ENCODE measurements at regions not wholly inside any gene's neighbourhood (a gene's known extent, or its start where the extent isn't known, plus 50 kb on each side); places are given as distances from the start of the nearest gene placed in this dataset.

GRCh38 chr1:10897981-10898728 lies 101.7 kb upstream of the CASZ1 start:
- no peaks in the 10 kb centered on the region for H3K36me3 Mint-ChIP-seq (ENCODE audit: low read depth)
- H3K27ac Mint-ChIP-seq: no peak overlapping the region
- no peak overlapping the region for H3K4me3 Mint-ChIP-seq
- no peak for ATAC-seq (replicated peaks)
- H3K27me3 Mint-ChIP-seq: peaks cover 6% of the 10 kb centered on the region
- H3K9me3 Mint-ChIP-seq: no peaks in the 10 kb centered on the region
- H3K4me1 Mint-ChIP-seq: no peaks in the 10 kb centered on the region

- Mint-ChIP-seq H3K9me3 (no peaks in the 10 kb centered on the region), H3K27ac (no peak overlapping the region), H3K4me1 (no peaks in the 10 kb centered on the region), H3K4me3 (no peak overlapping the region), H3K27me3 (peaks cover 6% of the 10 kb centered on the region), H3K36me3 (ENCODE audit: low read depth) (no peaks in the 10 kb centered on the region)
- ATAC-seq (replicated peaks): no peak
Measured at GRCh38 chr1:10898921-10899320, 102.5 kb upstream of the CASZ1 start.

GRCh38 chr1:10899490-10900250 lies 103.2 kb upstream of the CASZ1 start:
- Mint-ChIP-seq H3K36me3 (ENCODE audit: low read depth) (no peaks in the 10 kb centered on the region), H3K9me3 (no peaks in the 10 kb centered on the region)

GRCh38 chr1:10900251-10900651 lies 103.8 kb upstream of the CASZ1 start:
- Mint-ChIP-seq H3K36me3 (ENCODE audit: low read depth) (no peaks in the 10 kb centered on the region), H3K27me3 (peaks cover 6% of the 10 kb centered on the region), H3K9me3 (no peaks in the 10 kb centered on the region), H3K27ac (no peak overlapping the region), H3K4me1 (peaks cover 6% of the 10 kb centered on the region), H3K4me3 (no peak overlapping the region)
- no peak for ATAC-seq (replicated peaks)

More at GRCh38 chr1:10899490-10900250, 103.2 kb upstream of the CASZ1 start:
- Mint-ChIP-seq H3K4me3 (no peak overlapping the region), H3K27ac (no peak overlapping the region), H3K27me3 (peaks cover 6% of the 10 kb centered on the region), H3K4me1 (peaks cover 2% of the 10 kb centered on the region)
- no peak for ATAC-seq (replicated peaks)

GRCh38 chr1:10900691-10901090 lies 104.2 kb upstream of the CASZ1 start:
- Mint-ChIP-seq H3K4me3 (no peak overlapping the region), H3K9me3 (no peaks in the 10 kb centered on the region), H3K27ac (no peak overlapping the region), H3K27me3 (peaks cover 6% of the 10 kb centered on the region), H3K36me3 (ENCODE audit: low read depth) (no peaks in the 10 kb centered on the region), H3K4me1 (peaks cover 6% of the 10 kb centered on the region)
- no peak for ATAC-seq (replicated peaks)

- Mint-ChIP-seq H3K4me1 (peaks cover 6% of the 10 kb centered on the region), H3K36me3 (ENCODE audit: low read depth) (no peaks in the 10 kb centered on the region), H3K27ac (no peak overlapping the region), H3K4me3 (no peak overlapping the region), H3K27me3 (peaks cover 6% of the 10 kb centered on the region), H3K9me3 (no peaks in the 10 kb centered on the region)
- ATAC-seq (replicated peaks): no peak
Measured at GRCh38 chr1:10901091-10901890, 104.8 kb upstream of the CASZ1 start.

- Mint-ChIP-seq H3K27ac (no peak overlapping the region), H3K4me3 (no peak overlapping the region), H3K4me1 (peaks cover 6% of the 10 kb centered on the region), H3K36me3 (ENCODE audit: low read depth) (no peaks in the 10 kb centered on the region), H3K9me3 (no peaks in the 10 kb centered on the region), H3K27me3 (peaks cover 6% of the 10 kb centered on the region)
- no peak for ATAC-seq (replicated peaks)
Measured at GRCh38 chr1:10901891-10902805, 105.7 kb upstream of the CASZ1 start.

GRCh38 chr1:10903421-10903820 lies 107.0 kb upstream of the CASZ1 start:
- H3K4me3 Mint-ChIP-seq: no peak overlapping the region
- peaks cover 6% of the 10 kb centered on the region for H3K4me1 Mint-ChIP-seq
- H3K27ac Mint-ChIP-seq: no peak overlapping the region
- H3K27me3 Mint-ChIP-seq: peaks cover 6% of the 10 kb centered on the region
- no peaks in the 10 kb centered on the region for H3K36me3 Mint-ChIP-seq (ENCODE audit: low read depth)
- no peaks in the 10 kb centered on the region for H3K9me3 Mint-ChIP-seq
- no peak for ATAC-seq (replicated peaks)

- peak; percentile 58 for ATAC-seq (replicated peaks)
- no peak overlapping the region for H3K4me3 Mint-ChIP-seq
- H3K4me1 Mint-ChIP-seq: peaks cover 6% of the 10 kb centered on the region
- no peaks in the 10 kb centered on the region for H3K36me3 Mint-ChIP-seq (ENCODE audit: low read depth)
- H3K27ac Mint-ChIP-seq: no peak overlapping the region
- H3K27me3 Mint-ChIP-seq: peaks cover 6% of the 10 kb centered on the region
- H3K9me3 Mint-ChIP-seq: no peaks in the 10 kb centered on the region
Measured at GRCh38 chr1:10903821-10904220, 107.4 kb upstream of the CASZ1 start.

GRCh38 chr1:10904396-10905358 lies 107.8 kb upstream of the TARDBP start:
- Mint-ChIP-seq H3K27me3 (peaks cover under 1% of the 10 kb centered on the region), H3K4me3 (peak overlapping the region; percentile 16), H3K4me1 (peaks cover 6% of the 10 kb centered on the region), H3K9me3 (no peaks in the 10 kb centered on the region), H3K36me3 (ENCODE audit: low read depth) (no peaks in the 10 kb centered on the region), H3K27ac (no peak overlapping the region)
- ATAC-seq (replicated peaks): peak; percentile 23

- Mint-ChIP-seq H3K27me3 (no peaks in the 10 kb centered on the region), H3K4me3 (no peak overlapping the region), H3K27ac (no peak overlapping the region), H3K36me3 (ENCODE audit: low read depth) (no peaks in the 10 kb centered on the region), H3K4me1 (peaks cover 6% of the 10 kb centered on the region), H3K9me3 (no peaks in the 10 kb centered on the region)
- no peak for ATAC-seq (replicated peaks)
Measured at GRCh38 chr1:10905841-10906655, 106.4 kb upstream of the TARDBP start.

GRCh38 chr1:10906866-10907519 lies 105.5 kb upstream of the TARDBP start:
- no peak for ATAC-seq (replicated peaks)
- Mint-ChIP-seq H3K27ac (no peak overlapping the region), H3K4me3 (no peak overlapping the region), H3K36me3 (ENCODE audit: low read depth) (no peaks in the 10 kb centered on the region), H3K27me3 (no peaks in the 10 kb centered on the region), H3K4me1 (peaks cover 6% of the 10 kb centered on the region), H3K9me3 (no peaks in the 10 kb centered on the region)

Data from activated T-helper 17 cell treated with anti-CD3 and anti-CD28 coated beads, Interleukin-2, amount 50 U/mL, for 72 hours (primary cell).